OCI-LY3 (cell line): ENCODE measurements at regions not wholly inside any gene's neighbourhood (a gene's known extent, or its start where the extent isn't known, plus 50 kb on each side); places are given as distances from the start of the nearest gene placed in this dataset.

ENCODE experiments used
- CTCF ChIP-seq: fragments of 200-600, 300-600 bp; sonication (generic); IDR thresholded peaks from 2 replicates; pipeline ENCODE4 v1.5.1; 2014; ENCODE audit warnings: antibody characterized with exemption, low read length, low read depth
- EZH2phosphoT487 ChIP-seq: fragments of 200-600 bp; shearing (Covaris generic); IDR thresholded peaks from 2 replicates; pipeline ENCODE4 v1.6.1; 2018; ENCODE audit warnings: antibody characterized with exemption, mixed run types, low read depth

GRCh38 chr9:88233091-88233490 lies 94.8 kb upstream of the SPATA31C2 start:
- TF ChIP-seq CTCF = no peak
- no peak for TF ChIP-seq EZH2phosphoT487
